HG03097 (cell line): ENCODE measurements at regions not wholly inside any gene's neighbourhood (a gene's known extent, or its start where the extent isn't known, plus 50 kb on each side); places are given as distances from the start of the nearest gene placed in this dataset.

Experiments
- ATAC-seq: cut with Tn5 transposase; IDR thresholded peaks from one replicate; pipeline ENCODE4 v1.9.1; 2021; ENCODE audit not compliant: unreplicated experiment, low FRiP score

- no peak for ATAC-seq
Observed at GRCh38 chr13:48839171-48839570, 136.5 kb upstream of the FNDC3A start.

GRCh38 chr13:48840366-48840765, 135.3 kb upstream of the FNDC3A start:
- no peak for ATAC-seq

GRCh38 chr13:48842316-48842715, 133.4 kb upstream of the FNDC3A start:
- no peak for ATAC-seq

GRCh38 chr13:48843630-48844380, 131.9 kb upstream of the FNDC3A start:
- no peak for ATAC-seq

GRCh38 chr13:48844676-48845075, 131.0 kb upstream of the FNDC3A start:
- ATAC-seq = no peak

GRCh38 chr13:48849515-48849914, 126.2 kb upstream of the FNDC3A start:
- no peak for ATAC-seq

GRCh38 chr13:48851707-48852106, 124.0 kb upstream of the FNDC3A start:
- no peak for ATAC-seq

- ATAC-seq = no peak
Observed at GRCh38 chr13:48852911-48853727, 122.6 kb upstream of the FNDC3A start.

GRCh38 chr13:48853728-48854102, 122.0 kb upstream of the FNDC3A start:
- no peak for ATAC-seq

- no peak for ATAC-seq
Observed at GRCh38 chr13:48857576-48857975, 118.1 kb upstream of the FNDC3A start.

- ATAC-seq = no peak
Observed at GRCh38 chr13:48858122-48858902, 117.4 kb upstream of the FNDC3A start.

- no peak for ATAC-seq
Observed at GRCh38 chr13:48859272-48860105, 116.2 kb upstream of the FNDC3A start.

GRCh38 chr13:48860364-48860763, 115.3 kb upstream of the FNDC3A start:
- ATAC-seq = no peak

GRCh38 chr13:48862572-48862971, 113.1 kb upstream of the FNDC3A start:
- ATAC-seq = no peak

- ATAC-seq = no peak
Observed at GRCh38 chr13:48864100-48864499, 111.6 kb upstream of the FNDC3A start.

GRCh38 chr13:48866249-48866648, 109.5 kb upstream of the FNDC3A start:
- ATAC-seq = no peak

- ATAC-seq = no peak
Observed at GRCh38 chr13:48873081-48873480, 102.6 kb upstream of the FNDC3A start.

GRCh38 chr13:48873587-48873986, 102.1 kb upstream of the FNDC3A start:
- no peak for ATAC-seq

- no peak for ATAC-seq
Observed at GRCh38 chr13:48874165-48874564, 101.5 kb upstream of the FNDC3A start.

GRCh38 chr13:48875047-48875446, 100.7 kb upstream of the FNDC3A start:
- ATAC-seq = no peak
